HG03280 (cell line): ENCODE measurements at regions not wholly inside any gene's neighbourhood (a gene's known extent, or its start where the extent isn't known, plus 50 kb on each side); places are given as distances from the start of the nearest gene placed in this dataset.
A peak's percentile ranks its signal among the peaks of the same experiment; 100 is the strongest.

Experiments
- ATAC-seq: cut with Tn5 transposase; IDR thresholded peaks from one replicate; pipeline ENCODE4 v1.9.1; 2021; ENCODE audit warnings: mild to moderate bottlenecking, moderate library complexity; ENCODE audit not compliant: unreplicated experiment

GRCh38 chr6:112697265-112697664, 350.1 kb downstream of the RFPL4B start:
- no peak for ATAC-seq

GRCh38 chr6:112701201-112701600, 354.1 kb downstream of the RFPL4B start:
- ATAC-seq = no peak

- no peak for ATAC-seq
Observed at GRCh38 chr6:112710710-112711109, 363.6 kb downstream of the RFPL4B start.

- no peak for ATAC-seq
Observed at GRCh38 chr6:112713402-112713801, 366.3 kb downstream of the RFPL4B start.

- ATAC-seq = no peak
Observed at GRCh38 chr6:112717401-112717800, 370.3 kb downstream of the RFPL4B start.

- ATAC-seq = no peak
Observed at GRCh38 chr6:112717856-112718255, 370.7 kb downstream of the RFPL4B start.

- no peak for ATAC-seq
Observed at GRCh38 chr6:112725541-112726085, 378.5 kb downstream of the RFPL4B start.

GRCh38 chr6:112735129-112735528, 388.0 kb downstream of the RFPL4B start:
- ATAC-seq = no peak

- ATAC-seq = no peak
Observed at GRCh38 chr6:112739766-112740165, 392.6 kb downstream of the RFPL4B start.

GRCh38 chr6:112743323-112743722, 396.2 kb downstream of the RFPL4B start:
- ATAC-seq = no peak

- no peak for ATAC-seq
Observed at GRCh38 chr6:112744827-112745226, 397.7 kb downstream of the RFPL4B start.

- no peak for ATAC-seq
Observed at GRCh38 chr6:112745765-112746164, 398.6 kb downstream of the RFPL4B start.

- ATAC-seq = no peak
Observed at GRCh38 chr6:112749673-112750072, 402.5 kb downstream of the RFPL4B start.

- ATAC-seq = no peak
Observed at GRCh38 chr6:112752305-112752704, 405.2 kb downstream of the RFPL4B start.

GRCh38 chr6:112752791-112753190, 405.7 kb downstream of the RFPL4B start:
- ATAC-seq = no peak

GRCh38 chr6:112760831-112761230, 413.7 kb downstream of the RFPL4B start:
- no peak for ATAC-seq

GRCh38 chr6:112761740-112762139, 414.6 kb downstream of the RFPL4B start:
- no peak for ATAC-seq

- no peak for ATAC-seq
Observed at GRCh38 chr6:112764377-112764776, 417.2 kb downstream of the RFPL4B start.

GRCh38 chr6:112770308-112770707, 423.2 kb downstream of the RFPL4B start:
- ATAC-seq = no peak

GRCh38 chr6:112773187-112773586, 426.1 kb downstream of the RFPL4B start:
- ATAC-seq = no peak

- no peak for ATAC-seq
Observed at GRCh38 chr6:112774319-112774718, 427.2 kb downstream of the RFPL4B start.

- ATAC-seq = peak; percentile 96
Observed at GRCh38 chr6:112780498-112781096, 433.5 kb downstream of the RFPL4B start.

GRCh38 chr6:112781241-112781640, 434.1 kb downstream of the RFPL4B start:
- ATAC-seq = no peak
